IMR-90 (cell line): ENCODE measurements at regions not wholly inside any gene's neighbourhood (a gene's known extent, or its start where the extent isn't known, plus 50 kb on each side); places are given as distances from the start of the nearest gene placed in this dataset.

ENCODE experiments used
- ATAC-seq: fragments of 200-7000 bp; cut with Tn5 transposase; 2 replicates; pipeline ENCODE4 v1.9.1; 2020; ENCODE audit warnings: low read depth, mild to moderate bottlenecking, moderate library complexity
- BruUV-seq: library from RNA; stranded (reverse); fragments of 400-500 nt; replicated peaks from 2 replicates; lab custom pipeline; 2021; lab: Mats Ljungman, UMichigan
- CTCF ChIA-PET: fragments of 300-600 bp; formaldehyde crosslinking; extraction: SDS; loops from one replicate; lab custom pipeline; 2021; ENCODE audit warnings: antibody characterized with exemption; lab: Yijun Ruan, JAX
- POLR2A ChIA-PET: fragments of 300-600 bp; sonication (Branson Sonifier 250); formaldehyde crosslinking; loops from one replicate; lab custom pipeline; 2022; ENCODE audit warnings: antibody characterized with exemption; ENCODE audit not compliant: unreplicated experiment; lab: Charles Lee
- DNase-seq: peaks from one replicate; pipeline ENCODE4 v3.0.0; 2013
- H2AFZ ChIP-seq: replicated peaks from 2 replicates; pipeline ENCODE3; 2013; ENCODE audit warnings: low read length, mild to moderate bottlenecking; ENCODE audit not compliant: poor library complexity
- H2AK5ac ChIP-seq: 2 replicates; pipeline ENCODE4 v1.6.1; 2013; ENCODE audit warnings: low read depth, low read length, inconsistent platforms
- H2AK9ac ChIP-seq: replicated peaks from 2 replicates; pipeline ENCODE3; 2013; ENCODE audit warnings: mild to moderate bottlenecking, low read depth, low read length, moderate library complexity; ENCODE audit not compliant: poor library complexity
- H2BK120ac ChIP-seq: 2 replicates; pipeline ENCODE4 v1.6.1; 2013; ENCODE audit warnings: low read depth, low read length, inconsistent platforms
- H2BK15ac ChIP-seq: 3 replicates; pipeline ENCODE4 v1.6.1; 2013; ENCODE audit warnings: low read depth, low read length, inconsistent platforms
- H2BK20ac ChIP-seq: 2 replicates; pipeline ENCODE4 v1.6.1; 2013; ENCODE audit warnings: low read depth, mild to moderate bottlenecking, inconsistent platforms, low read length, moderate library complexity
- H2BK5ac ChIP-seq: 2 replicates; pipeline ENCODE4 v1.6.1; 2013; ENCODE audit warnings: mild to moderate bottlenecking, low read depth, low read length, inconsistent platforms; ENCODE audit not compliant: poor library complexity, severe bottlenecking
- H3K14ac ChIP-seq: replicated peaks from 2 replicates; pipeline ENCODE4 v1.6.1; 2013; ENCODE audit warnings: low read depth, low read length, inconsistent platforms
- H3K18ac ChIP-seq: 2 replicates; pipeline ENCODE4 v1.6.1; 2013; ENCODE audit warnings: low read depth, low read length, control low read depth
- H3K23ac ChIP-seq: 2 replicates; pipeline ENCODE4 v1.6.1; 2013; ENCODE audit warnings: low read depth, low read length, inconsistent platforms
- H3K27ac ChIP-seq: 2 replicates; pipeline ENCODE4 v1.5.1; 2013; ENCODE audit warnings: mild to moderate bottlenecking, control low read depth, low read length; ENCODE audit not compliant: insufficient read depth
- H3K27me3 ChIP-seq: 2 replicates; pipeline ENCODE4 v1.6.1; 2013; ENCODE audit warnings: low read length; ENCODE audit not compliant: control insufficient read depth, insufficient read depth
- H3K36me3 ChIP-seq: 2 replicates; pipeline ENCODE4 v1.6.1; 2013; ENCODE audit warnings: low read length, mixed read lengths; ENCODE audit not compliant: control insufficient read depth, insufficient read depth
- H3K4ac ChIP-seq: 2 replicates; pipeline ENCODE4 v1.6.1; 2013; ENCODE audit warnings: low read depth, low read length, inconsistent platforms
- H3K4me1 ChIP-seq: 2 replicates; pipeline ENCODE4 v1.6.1; 2013; ENCODE audit warnings: low read length, mixed read lengths; ENCODE audit not compliant: control insufficient read depth, insufficient read depth
- H3K4me2 ChIP-seq: 2 replicates; pipeline ENCODE4 v1.6.1; 2013; ENCODE audit warnings: low read depth, mild to moderate bottlenecking, control low read depth, low read length, moderate library complexity
- H3K4me3 ChIP-seq: 2 replicates; pipeline ENCODE4 v1.5.1; 2013; ENCODE audit warnings: low read depth, mild to moderate bottlenecking, control low read depth, low read length, moderate library complexity; ENCODE audit not compliant: insufficient read depth
- H3K56ac ChIP-seq: 2 replicates; pipeline ENCODE4 v1.6.1; 2013; ENCODE audit warnings: low read length, inconsistent platforms; ENCODE audit not compliant: insufficient read depth; ENCODE audit errors: extremely low read depth
- H3K79me1 ChIP-seq, 2 experiments: 2 replicates each; pipeline ENCODE4 v1.6.1; 2013; ENCODE audit warnings: low read length in 2 of 2, inconsistent platforms in 1 of 2, low read depth in 1 of 2
- H3K9ac ChIP-seq: 2 replicates; pipeline ENCODE4 v1.6.1; 2013; ENCODE audit warnings: low read depth, low read length, control low read depth
- H3K9me1 ChIP-seq: 2 replicates; pipeline ENCODE4 v1.6.1; 2013; ENCODE audit warnings: low read length, inconsistent platforms; ENCODE audit not compliant: insufficient read depth
- H3K9me3 ChIP-seq: 2 replicates; pipeline ENCODE4 v1.6.1; 2013; ENCODE audit warnings: low read length; ENCODE audit not compliant: control insufficient read depth, insufficient read depth
- H4K20me1 ChIP-seq: 2 replicates; pipeline ENCODE4 v1.6.1; 2013; ENCODE audit warnings: low read length, inconsistent platforms; ENCODE audit not compliant: insufficient read depth
- H4K5ac ChIP-seq: 2 replicates; pipeline ENCODE4 v1.6.1; 2013; ENCODE audit warnings: mild to moderate bottlenecking, low read depth, low read length, control low read depth
- H4K8ac ChIP-seq, 2 experiments: 2 replicates each; pipeline ENCODE4 v1.6.1; 2013; ENCODE audit warnings: low read depth in 2 of 2, low read length in 2 of 2, control low read depth in 1 of 2, inconsistent platforms in 1 of 2
- H4K91ac ChIP-seq: 2 replicates; pipeline ENCODE4 v1.6.1; 2013; ENCODE audit warnings: low read depth, low read length, inconsistent platforms; ENCODE audit not compliant: insufficient read depth
- BHLHE40 ChIP-seq: fragments of 150-350 bp; IDR thresholded peaks from 2 replicates; pipeline ENCODE4 v1.6.1; 2016; ENCODE audit warnings: mild to moderate bottlenecking, low read depth, low read length
- FOS ChIP-seq: fragments of 150-350 bp; IDR thresholded peaks from 2 replicates; pipeline ENCODE4 v1.6.1; 2016; ENCODE audit warnings: low read depth, low read length
- MXI1 ChIP-seq: IDR thresholded peaks from 2 replicates; pipeline ENCODE4 v1.6.1; 2012; ENCODE audit warnings: low read depth, mild to moderate bottlenecking, low read length, moderate library complexity, borderline replicate concordance
- NFE2L2 ChIP-seq: fragments of 150-350 bp; IDR thresholded peaks from 2 replicates; pipeline ENCODE4 v1.6.1; 2016; ENCODE audit warnings: low read depth, mild to moderate bottlenecking, low read length
- RAD21 ChIP-seq: IDR thresholded peaks from 2 replicates; pipeline ENCODE4 v1.6.1; 2012; ENCODE audit warnings: low read length, improper control_type of control experiment
- RCOR1 ChIP-seq: IDR thresholded peaks from 2 replicates; pipeline ENCODE4 v1.6.1; 2012; ENCODE audit warnings: mild to moderate bottlenecking, low read length, improper control_type of control experiment; ENCODE audit not compliant: insufficient replicate concordance
- RFX5 ChIP-seq: IDR thresholded peaks from 2 replicates; pipeline ENCODE4 v1.8.0; 2012; ENCODE audit warnings: low read depth, mild to moderate bottlenecking, low read length, moderate library complexity
- WGBS, 2 experiments: methylation state at CpG; one replicate each; pipeline versions ENCODE4 v1.1.5 to v1.1.7; 2013; ENCODE audit warnings: missing lambda C conversion rate in 2 of 2; ENCODE audit not compliant: insufficient read length in 1 of 2; ENCODE audit errors: extremely low coverage in 2 of 2; 5-methylcytosine and 5-hydroxymethylcytosine counted together
- dilution Hi-C: fragments of 300-500 bp; cut with HindIII; formaldehyde crosslinking; loops from one replicate; pipeline ENCODE4 v1.14.3; 2018; ENCODE audit warnings: low sequenced_read_pairs; ENCODE audit not compliant: unreplicated experiment
- in situ Hi-C: fragments of 300-500 bp; cut with MboI; formaldehyde crosslinking; loops from 3 replicates; pipeline ENCODE4 v1.14.3; 2019; ENCODE audit warnings: low sequenced_read_pairs, inconsistent platforms, mixed read lengths
- intact Hi-C: fragments of 100-400 bp; cut with micrococcal nuclease; formaldehyde crosslinking; loops from 2 replicates; pipeline ENCODE4 v1.10.0; 2022
- TF ChIP-seq, protein P1 (sequence below): fragments of 150-350 bp; IDR thresholded peaks from 2 replicates; pipeline ENCODE4 v1.6.1; 2016; ENCODE audit warnings: low read depth, mild to moderate bottlenecking, low read length, moderate library complexity, borderline replicate concordance

DNA sequence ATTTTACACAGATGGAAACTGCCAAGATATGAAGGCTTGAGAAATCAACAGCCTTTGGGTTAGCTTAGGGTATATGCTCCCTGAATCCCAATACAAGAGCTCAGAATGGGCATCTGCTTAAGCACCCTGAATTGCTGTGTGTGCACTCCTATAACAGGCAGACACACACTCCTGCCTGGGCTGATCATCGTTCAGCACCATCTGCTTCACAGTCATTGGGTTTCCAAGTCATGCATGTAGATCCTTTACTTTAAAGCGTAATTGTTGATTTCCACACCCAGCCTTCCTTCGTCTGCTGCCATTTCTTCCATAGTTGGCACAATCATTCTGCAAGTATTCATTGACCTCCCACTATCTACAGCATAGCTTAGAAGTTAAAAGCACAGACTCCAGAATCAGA, 263.5 kb downstream of the CBLN4 start:
- no peaks in the 10 kb centered on the region for H3K79me1 ChIP-seq
- no TSS peak for BruUV-seq
- no peak overlapping the region for H3K4me2 ChIP-seq
- H2AK5ac ChIP-seq: no peak overlapping the region
- H3K56ac ChIP-seq: no peak overlapping the region
- H4K91ac ChIP-seq: no peak overlapping the region
- peaks cover 15% of the 10 kb centered on the region for H3K9me3 ChIP-seq
- no peaks in the 10 kb centered on the region for H3K27me3 ChIP-seq
- TF ChIP-seq RFX5 (no peak), RAD21 (no peak), RCOR1 (no peak), BHLHE40 (no peak), NFE2L2 (no peak), MXI1 (no peak), FOS (no peak)
- TF ChIP-seq, protein P1, sequence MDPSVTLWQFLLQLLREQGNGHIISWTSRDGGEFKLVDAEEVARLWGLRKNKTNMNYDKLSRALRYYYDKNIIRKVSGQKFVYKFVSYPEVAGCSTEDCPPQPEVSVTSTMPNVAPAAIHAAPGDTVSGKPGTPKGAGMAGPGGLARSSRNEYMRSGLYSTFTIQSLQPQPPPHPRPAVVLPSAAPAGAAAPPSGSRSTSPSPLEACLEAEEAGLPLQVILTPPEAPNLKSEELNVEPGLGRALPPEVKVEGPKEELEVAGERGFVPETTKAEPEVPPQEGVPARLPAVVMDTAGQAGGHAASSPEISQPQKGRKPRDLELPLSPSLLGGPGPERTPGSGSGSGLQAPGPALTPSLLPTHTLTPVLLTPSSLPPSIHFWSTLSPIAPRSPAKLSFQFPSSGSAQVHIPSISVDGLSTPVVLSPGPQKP: no peak
- ATAC-seq (no peak), DNase-seq (no peak)
- H2BK20ac ChIP-seq: no peak overlapping the region
- H3K4me3 ChIP-seq: no peak overlapping the region
- H2BK120ac ChIP-seq: no peak overlapping the region
- no peaks in the 10 kb centered on the region for H3K36me3 ChIP-seq
- no peak overlapping the region for H2BK5ac ChIP-seq
- H3K23ac ChIP-seq: no peak overlapping the region
- H3K9me1 ChIP-seq: no peaks in the 10 kb centered on the region
- no peaks in the 10 kb centered on the region for H3K4me1 ChIP-seq
- 57% methylated on average over 3 of the region's 3 CpGs; no CpG with 5 or more reads in 1 of the 2 experiments for WGBS, 2 experiments
- ChIA-PET CTCF (no interaction called here), POLR2A (no interaction called here)
- H2AK9ac ChIP-seq: no peak overlapping the region
- H4K5ac ChIP-seq: no peak overlapping the region
- H3K14ac ChIP-seq: no peak overlapping the region
- dilution Hi-C loops: no loop called here
- H2AFZ ChIP-seq: no peak overlapping the region
- in situ Hi-C loops: no loop called here
- no peak overlapping the region for H3K4ac ChIP-seq
- H4K8ac ChIP-seq: no peak overlapping the region
- no peak overlapping the region for H3K27ac ChIP-seq
- no peak overlapping the region for H2BK15ac ChIP-seq
- no peak overlapping the region for H3K9ac ChIP-seq
- H4K20me1 ChIP-seq: no peaks in the 10 kb centered on the region
- intact Hi-C loops: no loop called here
- no peak overlapping the region for H3K18ac ChIP-seq
